ENCODE measurements at regions not wholly inside any gene's neighbourhood (a gene's known extent, or its start where the extent isn't known, plus 50 kb on each side); places are given as distances from the start of the nearest gene placed in this dataset.

- H3K4me3 ChIP-seq (ENCODE audit: low read length), result no peak overlapping the region
- H3K9me3 ChIP-seq (ENCODE audit: control insufficient read depth, low read depth, low read length), result no peaks in the 10 kb centered on the region
- H3K27me3 ChIP-seq (ENCODE audit: control insufficient read depth, insufficient read depth, low read length), result no peaks in the 10 kb centered on the region
- H3K9ac ChIP-seq (ENCODE audit: low read length), result no peak overlapping the region
- no peaks in the 10 kb centered on the region for H3K36me3 ChIP-seq (ENCODE audit: control insufficient read depth, low read depth, low read length)
- H3K4me1 ChIP-seq (ENCODE audit: control insufficient read depth, low read depth, low read length), result no peaks in the 10 kb centered on the region
- no peak overlapping the region for H3K27ac ChIP-seq (ENCODE audit: low read length)
These were observed 80.7 kb upstream of the PALS2 start for GRCh38 chr7:24492576-24492975.

DNA sequence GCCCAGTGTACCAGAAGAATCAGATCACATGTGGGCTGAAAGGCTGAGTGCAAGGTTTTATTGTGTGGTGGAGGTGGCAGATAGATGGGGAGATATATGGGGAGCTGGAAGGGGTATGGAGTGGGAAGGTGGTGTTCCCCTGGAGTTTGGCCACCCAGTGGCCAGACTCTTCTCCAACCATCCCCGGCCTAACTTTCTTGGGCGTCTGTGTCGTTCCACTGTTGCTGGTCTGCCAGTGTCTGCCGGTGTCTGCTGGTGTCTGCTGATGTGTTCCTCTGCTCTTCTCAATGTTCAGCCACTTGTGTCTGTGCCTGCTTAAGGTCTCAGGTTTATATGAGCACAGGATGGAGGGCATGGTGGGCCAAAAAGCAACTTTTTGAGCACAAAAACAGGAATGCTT is 78.4 kb upstream of the PALS2 start:
- H3K9ac ChIP-seq (ENCODE audit: low read length), result no peak overlapping the region
- no peak overlapping the region for H3K4me3 ChIP-seq (ENCODE audit: low read length)
- no peaks in the 10 kb centered on the region for H3K4me1 ChIP-seq (ENCODE audit: control insufficient read depth, low read depth, low read length)
- H3K9me3 ChIP-seq (ENCODE audit: control insufficient read depth, low read depth, low read length), result no peaks in the 10 kb centered on the region
- no peak overlapping the region for H3K27ac ChIP-seq (ENCODE audit: low read length)
- no peaks in the 10 kb centered on the region for H3K36me3 ChIP-seq (ENCODE audit: control insufficient read depth, low read depth, low read length)
- H3K27me3 ChIP-seq (ENCODE audit: control insufficient read depth, insufficient read depth, low read length), result no peaks in the 10 kb centered on the region

DNA sequence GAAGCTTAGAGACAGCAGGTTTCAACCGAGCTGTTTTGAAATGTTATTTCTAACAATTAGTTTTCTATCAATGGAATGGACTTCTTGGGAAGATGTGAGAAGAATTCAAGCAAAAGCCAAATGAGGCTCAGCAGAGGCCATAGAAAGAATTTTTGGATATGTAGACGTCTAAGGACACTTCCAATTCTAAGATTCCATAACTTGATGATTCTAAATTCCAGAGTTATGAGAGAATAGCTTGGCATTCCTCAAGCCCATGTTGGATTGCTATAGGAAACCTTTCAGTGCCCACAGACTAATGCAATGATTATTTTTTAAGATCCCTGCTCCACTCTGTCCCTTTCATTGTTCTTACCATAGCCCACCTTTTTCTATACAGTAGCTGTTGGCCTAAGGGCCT is 77.2 kb upstream of the PALS2 start:
- H3K27ac ChIP-seq (ENCODE audit: low read length), result no peak overlapping the region
- H3K9me3 ChIP-seq (ENCODE audit: control insufficient read depth, low read depth, low read length), result no peaks in the 10 kb centered on the region
- H3K9ac ChIP-seq (ENCODE audit: low read length), result no peak overlapping the region
- H3K4me3 ChIP-seq (ENCODE audit: low read length), result no peak overlapping the region
- H3K4me1 ChIP-seq (ENCODE audit: control insufficient read depth, low read depth, low read length), result peaks cover 6% of the 10 kb centered on the region
- H3K27me3 ChIP-seq (ENCODE audit: control insufficient read depth, insufficient read depth, low read length), result no peaks in the 10 kb centered on the region
- H3K36me3 ChIP-seq (ENCODE audit: control insufficient read depth, low read depth, low read length), result no peaks in the 10 kb centered on the region

DNA sequence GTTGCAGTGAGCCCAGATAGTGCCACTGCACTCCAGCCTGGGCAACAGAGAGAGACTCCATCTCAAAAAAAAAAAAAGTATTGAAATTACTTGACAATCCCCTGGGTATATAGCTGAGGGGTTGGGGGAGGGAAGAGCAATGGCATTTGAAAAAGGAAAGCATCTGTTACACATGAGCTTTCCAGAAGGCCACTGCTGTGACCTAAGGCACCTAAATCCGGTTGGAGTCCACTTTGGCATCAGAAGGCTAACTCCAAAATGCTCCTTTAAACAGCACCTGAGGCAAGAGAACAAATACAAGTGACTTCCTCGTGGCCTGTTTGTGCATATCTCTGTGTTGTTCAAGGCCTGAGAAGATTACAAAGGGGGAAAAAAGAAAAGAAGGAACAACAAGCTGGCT is 74.8 kb upstream of the PALS2 start:
- peaks cover 11% of the 10 kb centered on the region for H3K4me1 ChIP-seq (ENCODE audit: control insufficient read depth, low read depth, low read length)
- no peaks in the 10 kb centered on the region for H3K27me3 ChIP-seq (ENCODE audit: control insufficient read depth, insufficient read depth, low read length)
- no peaks in the 10 kb centered on the region for H3K9me3 ChIP-seq (ENCODE audit: control insufficient read depth, low read depth, low read length)
- H3K9ac ChIP-seq (ENCODE audit: low read length), result no peak overlapping the region
- H3K36me3 ChIP-seq (ENCODE audit: control insufficient read depth, low read depth, low read length), result no peaks in the 10 kb centered on the region
- H3K27ac ChIP-seq (ENCODE audit: low read length), result no peak overlapping the region
- no peak overlapping the region for H3K4me3 ChIP-seq (ENCODE audit: low read length)

DNA sequence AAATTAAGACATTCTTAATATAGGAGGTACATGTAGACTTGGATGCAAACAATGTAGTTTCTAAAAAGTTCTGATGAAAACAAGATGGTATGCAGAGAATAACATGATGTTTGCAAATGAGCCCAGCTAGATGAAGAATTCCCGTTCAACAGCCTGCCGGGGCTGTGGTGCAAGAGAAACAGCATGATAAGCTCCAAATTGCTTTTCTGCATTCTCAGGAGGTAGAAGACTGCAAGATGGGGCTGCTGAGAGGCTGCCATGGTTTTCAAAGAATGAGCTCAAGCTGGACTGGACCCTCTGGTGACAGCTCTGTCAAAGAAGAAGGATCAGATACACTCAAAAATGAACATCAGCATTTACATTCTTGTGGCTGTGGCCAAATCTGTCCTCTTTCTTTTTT is 73.4 kb upstream of the PALS2 start:
- no peak overlapping the region for H3K4me3 ChIP-seq (ENCODE audit: low read length)
- no peaks in the 10 kb centered on the region for H3K9me3 ChIP-seq (ENCODE audit: control insufficient read depth, low read depth, low read length)
- H3K4me1 ChIP-seq (ENCODE audit: control insufficient read depth, low read depth, low read length), result peaks cover 18% of the 10 kb centered on the region
- no peak overlapping the region for H3K27ac ChIP-seq (ENCODE audit: low read length)
- H3K27me3 ChIP-seq (ENCODE audit: control insufficient read depth, insufficient read depth, low read length), result no peaks in the 10 kb centered on the region
- H3K9ac ChIP-seq (ENCODE audit: low read length), result no peak overlapping the region
- no peaks in the 10 kb centered on the region for H3K36me3 ChIP-seq (ENCODE audit: control insufficient read depth, low read depth, low read length)

GRCh38 chr7:24500599-24500998 is 72.7 kb upstream of the PALS2 start:
- no peaks in the 10 kb centered on the region for H3K9me3 ChIP-seq (ENCODE audit: control insufficient read depth, low read depth, low read length)
- H3K36me3 ChIP-seq (ENCODE audit: control insufficient read depth, low read depth, low read length), result no peaks in the 10 kb centered on the region
- no peaks in the 10 kb centered on the region for H3K27me3 ChIP-seq (ENCODE audit: control insufficient read depth, insufficient read depth, low read length)
- peaks cover 21% of the 10 kb centered on the region for H3K4me1 ChIP-seq (ENCODE audit: control insufficient read depth, low read depth, low read length)
- no peak overlapping the region for H3K4me3 ChIP-seq (ENCODE audit: low read length)
- no peak overlapping the region for H3K27ac ChIP-seq (ENCODE audit: low read length)
- no peak overlapping the region for H3K9ac ChIP-seq (ENCODE audit: low read length)

- Histone ChIP-seq H3K9me3 (ENCODE audit: control insufficient read depth, low read depth, low read length) (no peaks in the 10 kb centered on the region), H3K27me3 (ENCODE audit: control insufficient read depth, insufficient read depth, low read length) (no peaks in the 10 kb centered on the region), H3K4me3 (ENCODE audit: low read length) (no peak overlapping the region), H3K4me1 (ENCODE audit: control insufficient read depth, low read depth, low read length) (peaks cover 25% of the 10 kb centered on the region), H3K36me3 (ENCODE audit: control insufficient read depth, low read depth, low read length) (no peaks in the 10 kb centered on the region), H3K9ac (ENCODE audit: low read length) (no peak overlapping the region), H3K27ac (ENCODE audit: low read length) (no peak overlapping the region)
These were observed 72.2 kb upstream of the PALS2 start for GRCh38 chr7:24501009-24501408.

GRCh38 chr7:24501443-24502134 is 71.7 kb upstream of the PALS2 start:
- H3K9me3 ChIP-seq (ENCODE audit: control insufficient read depth, low read depth, low read length), result no peaks in the 10 kb centered on the region
- H3K4me1 ChIP-seq (ENCODE audit: control insufficient read depth, low read depth, low read length), result peaks cover 25% of the 10 kb centered on the region

DNA sequence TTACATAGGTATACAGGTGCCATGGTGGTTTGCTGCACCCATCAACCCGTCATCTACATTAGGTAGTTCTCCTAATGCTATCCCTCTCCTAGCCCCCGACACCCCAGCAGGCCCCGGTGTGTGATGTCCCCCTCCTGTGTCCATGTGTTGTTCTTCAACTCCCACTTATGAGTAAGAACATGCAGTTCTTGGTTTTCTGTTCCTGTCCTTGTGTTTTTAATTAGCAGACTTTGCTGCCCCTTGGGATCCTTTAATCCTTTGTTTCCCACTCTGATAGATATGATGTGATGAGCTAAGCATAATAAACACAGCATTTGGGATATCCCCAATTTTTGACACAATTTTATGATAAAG is 71.1 kb upstream of the PALS2 start:
- H3K9me3 ChIP-seq (ENCODE audit: control insufficient read depth, low read depth, low read length), result no peaks in the 10 kb centered on the region

More at GRCh38 chr7:24501443-24502134, 71.7 kb upstream of the PALS2 start:
- Histone ChIP-seq H3K9ac (ENCODE audit: low read length) (no peak overlapping the region), H3K27me3 (ENCODE audit: control insufficient read depth, insufficient read depth, low read length) (no peaks in the 10 kb centered on the region), H3K4me3 (ENCODE audit: low read length) (no peak overlapping the region), H3K27ac (ENCODE audit: low read length) (no peak overlapping the region), H3K36me3 (ENCODE audit: control insufficient read depth, low read depth, low read length) (no peaks in the 10 kb centered on the region)

GRCh38 chr7:24503506-24503905 is 69.7 kb upstream of the PALS2 start:
- no peaks in the 10 kb centered on the region for H3K36me3 ChIP-seq (ENCODE audit: control insufficient read depth, low read depth, low read length)
- H3K27me3 ChIP-seq (ENCODE audit: control insufficient read depth, insufficient read depth, low read length), result no peaks in the 10 kb centered on the region
- H3K4me1 ChIP-seq (ENCODE audit: control insufficient read depth, low read depth, low read length), result peaks cover 25% of the 10 kb centered on the region
- H3K9ac ChIP-seq (ENCODE audit: low read length), result no peak overlapping the region
- H3K4me3 ChIP-seq (ENCODE audit: low read length), result no peak overlapping the region
- H3K27ac ChIP-seq (ENCODE audit: low read length), result no peak overlapping the region
- no peaks in the 10 kb centered on the region for H3K9me3 ChIP-seq (ENCODE audit: control insufficient read depth, low read depth, low read length)

More for the DNA sequence above, 71.1 kb upstream of the PALS2 start:
- H3K27me3 ChIP-seq (ENCODE audit: control insufficient read depth, insufficient read depth, low read length), result no peaks in the 10 kb centered on the region
- no peaks in the 10 kb centered on the region for H3K36me3 ChIP-seq (ENCODE audit: control insufficient read depth, low read depth, low read length)
- H3K4me1 ChIP-seq (ENCODE audit: control insufficient read depth, low read depth, low read length), result peaks cover 25% of the 10 kb centered on the region
- no peak overlapping the region for H3K4me3 ChIP-seq (ENCODE audit: low read length)
- H3K9ac ChIP-seq (ENCODE audit: low read length), result no peak overlapping the region
- no peak overlapping the region for H3K27ac ChIP-seq (ENCODE audit: low read length)

DNA sequence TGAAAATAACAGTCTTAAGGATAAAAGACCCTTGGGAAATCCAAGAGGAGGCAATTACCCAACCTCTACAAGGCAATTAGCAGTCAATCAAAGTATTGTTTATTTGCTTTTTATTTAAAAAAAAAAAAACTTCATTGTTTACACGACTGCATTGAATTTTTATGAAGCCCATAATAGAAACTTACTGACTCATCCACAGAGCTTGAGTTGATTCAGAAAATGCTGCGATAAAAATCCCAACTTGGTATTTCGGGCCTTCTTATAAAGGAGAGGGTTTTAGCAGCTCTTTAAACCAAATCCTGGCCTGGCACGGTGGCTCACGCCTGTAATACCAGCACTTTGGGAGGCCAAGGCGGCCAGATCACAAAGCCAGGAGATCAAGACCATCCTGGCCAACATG is 69.2 kb upstream of the PALS2 start:
- Histone ChIP-seq H3K9me3 (ENCODE audit: control insufficient read depth, low read depth, low read length) (no peaks in the 10 kb centered on the region), H3K4me3 (ENCODE audit: low read length) (no peak overlapping the region)

DNA sequence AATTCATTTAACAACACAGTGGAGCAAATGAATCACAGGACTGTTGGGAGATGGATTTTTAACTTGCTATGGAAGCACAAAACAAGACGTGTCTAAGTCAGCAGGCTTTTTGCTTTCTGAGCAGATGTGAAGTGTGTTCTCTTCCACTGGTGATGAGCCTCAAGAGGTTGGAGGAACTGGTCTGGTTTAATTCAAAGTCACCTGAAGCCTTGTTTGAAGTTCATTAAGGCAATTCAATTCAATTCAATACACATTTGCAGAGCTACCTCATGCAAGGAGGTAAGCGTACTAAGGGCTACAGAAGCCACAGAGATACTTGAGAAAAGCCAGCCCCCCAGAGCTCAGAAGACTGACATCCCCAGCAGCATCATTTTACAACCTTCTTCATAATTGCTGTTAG is 68.4 kb upstream of the PALS2 start:
- H3K27me3 ChIP-seq (ENCODE audit: control insufficient read depth, insufficient read depth, low read length), result no peaks in the 10 kb centered on the region
- H3K36me3 ChIP-seq (ENCODE audit: control insufficient read depth, low read depth, low read length), result no peaks in the 10 kb centered on the region
- no peak overlapping the region for H3K27ac ChIP-seq (ENCODE audit: low read length)
- no peak overlapping the region for H3K4me3 ChIP-seq (ENCODE audit: low read length)
- H3K9me3 ChIP-seq (ENCODE audit: control insufficient read depth, low read depth, low read length), result no peaks in the 10 kb centered on the region
- no peak overlapping the region for H3K9ac ChIP-seq (ENCODE audit: low read length)
- peaks cover 25% of the 10 kb centered on the region for H3K4me1 ChIP-seq (ENCODE audit: control insufficient read depth, low read depth, low read length)

More for the DNA sequence above, 69.2 kb upstream of the PALS2 start:
- no peaks in the 10 kb centered on the region for H3K27me3 ChIP-seq (ENCODE audit: control insufficient read depth, insufficient read depth, low read length)
- H3K36me3 ChIP-seq (ENCODE audit: control insufficient read depth, low read depth, low read length), result no peaks in the 10 kb centered on the region
- H3K9ac ChIP-seq (ENCODE audit: low read length), result no peak overlapping the region
- no peak overlapping the region for H3K27ac ChIP-seq (ENCODE audit: low read length)
- peaks cover 25% of the 10 kb centered on the region for H3K4me1 ChIP-seq (ENCODE audit: control insufficient read depth, low read depth, low read length)
